AG04450 (cell line): ENCODE measurements at regions not wholly inside any gene's neighbourhood (a gene's known extent, or its start where the extent isn't known, plus 50 kb on each side); places are given as distances from the start of the nearest gene placed in this dataset.

Experiments
- CTCF ChIA-PET: fragments of 300-600, 350-600 bp; formaldehyde crosslinking; extraction: SDS; loops from one replicate; lab custom pipeline; 2022; ENCODE audit warnings: antibody characterized with exemption, inconsistent platforms; lab: Charles Lee
- POLR2A ChIA-PET: fragments of 350-600 bp; formaldehyde crosslinking; extraction: SDS; loops from one replicate; lab custom pipeline; 2021; ENCODE audit warnings: antibody characterized with exemption, inconsistent platforms; lab: Yijun Ruan, JAX
- DNase-seq: peaks from one replicate; pipeline ENCODE4 v3.0.0-alpha.2; 2011; ENCODE audit warnings: low read depth, low spot score
- H3K27ac ChIP-seq: one replicate; pipeline ENCODE4 v1.5.1; 2012; ENCODE audit warnings: low read depth, low read length, control low read depth
- H3K27me3 ChIP-seq: one replicate; pipeline ENCODE4 v1.6.0; 2012; ENCODE audit warnings: low read length; ENCODE audit not compliant: control insufficient read depth, insufficient read depth
- H3K4me3 ChIP-seq: 2 replicates; pipeline ENCODE4 v1.5.1; 2011; ENCODE audit warnings: mild to moderate bottlenecking, low read depth, low read length, control low read depth
- H3K9me3 ChIP-seq: 2 replicates; pipeline ENCODE4 v1.5.1; 2012; ENCODE audit warnings: low read length; ENCODE audit not compliant: control insufficient read depth, insufficient read depth
- TF ChIP-seq, protein P1 (sequence below): IDR thresholded peaks from 2 replicates; pipeline ENCODE4 v1.5.1; 2011; ENCODE audit warnings: low read depth, low read length, control low read depth, inconsistent platforms

DNA sequence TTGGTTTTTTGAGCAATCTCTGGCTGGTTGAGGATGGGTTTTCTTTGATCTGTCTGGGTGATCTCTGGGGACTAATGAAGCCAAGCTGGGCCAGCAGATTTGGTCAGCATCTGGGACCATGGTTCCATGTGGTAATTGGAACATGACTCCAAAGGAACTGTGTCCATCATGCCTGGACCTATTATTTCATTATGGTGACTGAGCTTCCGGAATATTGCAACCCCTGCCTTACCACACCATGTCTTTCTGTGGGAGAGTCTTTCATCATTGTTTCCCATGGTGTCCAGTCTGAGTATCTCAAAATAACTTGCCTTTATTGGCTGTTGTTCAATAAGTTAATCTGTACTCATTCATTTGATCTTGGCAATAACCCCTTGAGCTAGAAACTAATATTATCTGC lies 624.9 kb upstream of the TBX3 start:
- no peak for DNase-seq
- Histone ChIP-seq H3K4me3 (no peak overlapping the region), H3K27me3 (no peaks in the 10 kb centered on the region), H3K27ac (no peak overlapping the region), H3K9me3 (no peaks in the 10 kb centered on the region)
- POLR2A ChIA-PET = no interaction called here
- CTCF ChIA-PET = interaction anchor here (0.7 to 1.5 kb wide), 2 partner anchors 14 to 444 kb away, joined by 3 to 5 read pairs; no protein-coding TSS in a partner anchor
- TF ChIP-seq, protein P1, sequence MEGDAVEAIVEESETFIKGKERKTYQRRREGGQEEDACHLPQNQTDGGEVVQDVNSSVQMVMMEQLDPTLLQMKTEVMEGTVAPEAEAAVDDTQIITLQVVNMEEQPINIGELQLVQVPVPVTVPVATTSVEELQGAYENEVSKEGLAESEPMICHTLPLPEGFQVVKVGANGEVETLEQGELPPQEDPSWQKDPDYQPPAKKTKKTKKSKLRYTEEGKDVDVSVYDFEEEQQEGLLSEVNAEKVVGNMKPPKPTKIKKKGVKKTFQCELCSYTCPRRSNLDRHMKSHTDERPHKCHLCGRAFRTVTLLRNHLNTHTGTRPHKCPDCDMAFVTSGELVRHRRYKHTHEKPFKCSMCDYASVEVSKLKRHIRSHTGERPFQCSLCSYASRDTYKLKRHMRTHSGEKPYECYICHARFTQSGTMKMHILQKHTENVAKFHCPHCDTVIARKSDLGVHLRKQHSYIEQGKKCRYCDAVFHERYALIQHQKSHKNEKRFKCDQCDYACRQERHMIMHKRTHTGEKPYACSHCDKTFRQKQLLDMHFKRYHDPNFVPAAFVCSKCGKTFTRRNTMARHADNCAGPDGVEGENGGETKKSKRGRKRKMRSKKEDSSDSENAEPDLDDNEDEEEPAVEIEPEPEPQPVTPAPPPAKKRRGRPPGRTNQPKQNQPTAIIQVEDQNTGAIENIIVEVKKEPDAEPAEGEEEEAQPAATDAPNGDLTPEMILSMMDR = no peak

DNA sequence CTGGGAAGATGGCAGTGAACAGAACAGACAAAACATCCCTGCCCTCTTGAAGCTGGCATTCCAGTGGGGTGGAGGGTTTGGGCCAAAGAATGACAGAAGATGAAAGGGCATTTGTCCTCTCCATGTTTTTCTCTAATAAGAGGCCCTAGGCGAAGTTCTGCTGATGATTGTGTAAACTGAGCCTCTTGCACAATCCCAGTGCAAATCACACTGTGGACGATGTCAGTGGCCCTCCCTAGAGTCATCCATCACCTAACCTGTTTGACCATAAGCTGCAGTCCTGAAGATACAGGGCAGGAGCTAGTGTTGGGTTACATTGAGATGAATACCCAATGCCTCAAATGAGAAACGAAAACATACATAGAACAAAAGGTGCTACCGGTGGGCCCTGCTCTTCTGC lies 622.4 kb upstream of the TBX3 start:
- ChIA-PET CTCF (no interaction called here), POLR2A (no interaction called here)
- H3K27me3 ChIP-seq = no peaks in the 10 kb centered on the region
- TF ChIP-seq, protein P1 = no peak
- no peak overlapping the region for H3K4me3 ChIP-seq
- no peak overlapping the region for H3K27ac ChIP-seq
- H3K9me3 ChIP-seq = no peaks in the 10 kb centered on the region
- no peak for DNase-seq

- no peaks in the 10 kb centered on the region for H3K9me3 ChIP-seq
- TF ChIP-seq, protein P1 = no peak
- POLR2A ChIA-PET = interaction anchor here (0.5 kb wide), 1 partner anchor 297 kb away, joined by 3 read pairs; no protein-coding TSS in a partner anchor
- no peak overlapping the region for H3K27ac ChIP-seq
- CTCF ChIA-PET = no interaction called here
- no peaks in the 10 kb centered on the region for H3K27me3 ChIP-seq
- no peak overlapping the region for H3K4me3 ChIP-seq
- DNase-seq = no peak
Measured at GRCh38 chr12:115305867-115306266, 621.9 kb upstream of the TBX3 start.

- Histone ChIP-seq H3K9me3 (no peaks in the 10 kb centered on the region), H3K27me3 (no peaks in the 10 kb centered on the region), H3K27ac (no peak overlapping the region), H3K4me3 (no peak overlapping the region)
- no peak for DNase-seq
- ChIA-PET CTCF (no interaction called here), POLR2A (no interaction called here)
- TF ChIP-seq, protein P1 = no peak
Measured at GRCh38 chr12:115305275-115305674, 621.3 kb upstream of the TBX3 start.

GRCh38 chr12:115303723-115304309 lies 619.8 kb upstream of the TBX3 start:
- ChIA-PET CTCF (no interaction called here), POLR2A (no interaction called here)
- Histone ChIP-seq H3K27me3 (no peaks in the 10 kb centered on the region), H3K9me3 (no peaks in the 10 kb centered on the region), H3K27ac (no peak overlapping the region), H3K4me3 (no peak overlapping the region)
- peak; percentile 24 for DNase-seq
- TF ChIP-seq, protein P1 = no peak
